AG04450 (cell line): ENCODE measurements at regions not wholly inside any gene's neighbourhood (a gene's known extent, or its start where the extent isn't known, plus 50 kb on each side); places are given as distances from the start of the nearest gene placed in this dataset.

Experiments used
- CTCF ChIA-PET: fragments of 300-600, 350-600 bp; formaldehyde crosslinking; extraction: SDS; loops from one replicate; lab custom pipeline; 2022; ENCODE audit warnings: antibody characterized with exemption, inconsistent platforms; lab: Charles Lee
- POLR2A ChIA-PET: fragments of 350-600 bp; formaldehyde crosslinking; extraction: SDS; loops from one replicate; lab custom pipeline; 2021; ENCODE audit warnings: antibody characterized with exemption, inconsistent platforms; lab: Yijun Ruan, JAX
- DNase-seq: peaks from one replicate; pipeline ENCODE4 v3.0.0-alpha.2; 2011; ENCODE audit warnings: low read depth, low spot score
- H3K27ac ChIP-seq: one replicate; pipeline ENCODE4 v1.5.1; 2012; ENCODE audit warnings: low read depth, low read length, control low read depth
- H3K27me3 ChIP-seq: one replicate; pipeline ENCODE4 v1.6.0; 2012; ENCODE audit warnings: low read length; ENCODE audit not compliant: control insufficient read depth, insufficient read depth
- H3K4me3 ChIP-seq: 2 replicates; pipeline ENCODE4 v1.5.1; 2011; ENCODE audit warnings: mild to moderate bottlenecking, low read depth, low read length, control low read depth
- H3K9me3 ChIP-seq: 2 replicates; pipeline ENCODE4 v1.5.1; 2012; ENCODE audit warnings: low read length; ENCODE audit not compliant: control insufficient read depth, insufficient read depth
- TF ChIP-seq, protein P1 (sequence below): IDR thresholded peaks from 2 replicates; pipeline ENCODE4 v1.5.1; 2011; ENCODE audit warnings: low read depth, low read length, control low read depth, inconsistent platforms

DNA sequence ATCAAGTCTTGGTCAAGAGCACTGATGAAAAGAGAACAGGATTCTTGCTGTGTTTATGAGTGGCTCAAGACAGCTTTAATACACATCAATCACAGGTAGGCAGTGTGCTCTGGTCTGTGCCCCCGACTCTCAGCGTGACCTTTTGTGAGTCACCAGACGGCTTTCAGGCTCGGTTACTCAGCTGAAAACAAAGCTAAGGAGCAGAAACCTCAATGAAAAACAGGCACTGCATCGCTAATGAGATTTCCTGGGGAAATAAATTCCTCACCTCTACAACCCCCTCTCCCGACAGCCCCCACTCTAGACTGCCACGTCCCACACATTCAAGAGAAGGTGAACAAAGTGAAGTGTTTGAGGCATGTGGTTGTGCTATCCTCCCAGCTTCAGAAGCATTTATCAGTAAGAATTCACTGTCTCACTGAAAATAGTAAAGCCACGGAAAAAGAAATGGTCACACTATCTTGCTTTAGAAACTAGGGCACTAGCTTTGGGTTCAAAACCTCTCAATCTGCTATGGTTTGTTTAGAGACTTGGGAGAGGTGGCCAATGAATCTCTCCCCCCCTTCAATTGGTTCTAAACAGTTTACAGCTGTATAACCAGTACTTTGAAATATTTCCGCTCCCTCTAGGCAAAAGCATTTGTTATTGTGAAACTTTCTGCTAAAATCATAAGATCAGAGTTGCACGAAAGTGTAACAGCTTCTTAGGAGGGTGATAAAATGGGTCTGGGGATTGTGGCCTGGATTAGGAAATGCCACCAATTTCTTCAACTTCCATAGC is 199.5 kb upstream of the PMFBP1 start:
- TF ChIP-seq, protein P1, sequence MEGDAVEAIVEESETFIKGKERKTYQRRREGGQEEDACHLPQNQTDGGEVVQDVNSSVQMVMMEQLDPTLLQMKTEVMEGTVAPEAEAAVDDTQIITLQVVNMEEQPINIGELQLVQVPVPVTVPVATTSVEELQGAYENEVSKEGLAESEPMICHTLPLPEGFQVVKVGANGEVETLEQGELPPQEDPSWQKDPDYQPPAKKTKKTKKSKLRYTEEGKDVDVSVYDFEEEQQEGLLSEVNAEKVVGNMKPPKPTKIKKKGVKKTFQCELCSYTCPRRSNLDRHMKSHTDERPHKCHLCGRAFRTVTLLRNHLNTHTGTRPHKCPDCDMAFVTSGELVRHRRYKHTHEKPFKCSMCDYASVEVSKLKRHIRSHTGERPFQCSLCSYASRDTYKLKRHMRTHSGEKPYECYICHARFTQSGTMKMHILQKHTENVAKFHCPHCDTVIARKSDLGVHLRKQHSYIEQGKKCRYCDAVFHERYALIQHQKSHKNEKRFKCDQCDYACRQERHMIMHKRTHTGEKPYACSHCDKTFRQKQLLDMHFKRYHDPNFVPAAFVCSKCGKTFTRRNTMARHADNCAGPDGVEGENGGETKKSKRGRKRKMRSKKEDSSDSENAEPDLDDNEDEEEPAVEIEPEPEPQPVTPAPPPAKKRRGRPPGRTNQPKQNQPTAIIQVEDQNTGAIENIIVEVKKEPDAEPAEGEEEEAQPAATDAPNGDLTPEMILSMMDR = no peak
- Histone ChIP-seq H3K4me3 (no peak overlapping the region), H3K9me3 (no peaks in the 10 kb centered on the region), H3K27me3 (no peaks in the 10 kb centered on the region), H3K27ac (no peak overlapping the region)
- CTCF ChIA-PET = interaction anchor here (3.5 kb wide), 1 partner anchor 29 kb away, joined by 19 read pairs; no protein-coding TSS in a partner anchor
- POLR2A ChIA-PET = interaction anchor here (1.9 kb wide), 1 partner anchor 14 kb away, joined by 5 read pairs; no protein-coding TSS in a partner anchor
- no peak for DNase-seq

DNA sequence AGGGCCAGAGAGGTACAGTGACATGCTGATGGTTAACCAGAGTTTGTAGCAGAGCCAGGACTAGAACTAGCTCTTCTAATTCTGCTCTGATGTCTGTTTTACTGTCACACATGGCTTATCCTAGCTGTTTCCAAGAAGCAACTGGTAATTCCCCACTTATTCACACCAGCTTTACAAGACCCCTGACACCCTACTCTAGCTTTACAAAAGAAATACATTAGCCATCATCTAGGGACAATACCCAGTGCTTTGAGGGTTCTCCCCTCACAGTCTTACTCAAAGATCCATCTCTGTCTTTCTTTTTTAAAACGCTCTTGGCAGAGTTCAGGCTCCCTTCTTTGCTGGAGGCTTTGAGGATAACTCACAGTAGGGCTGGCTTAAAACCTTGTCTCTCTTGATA is 197.3 kb upstream of the PMFBP1 start:
- Histone ChIP-seq H3K9me3 (no peaks in the 10 kb centered on the region), H3K4me3 (no peak overlapping the region), H3K27me3 (no peaks in the 10 kb centered on the region), H3K27ac (no peak overlapping the region)
- no peak for DNase-seq
- TF ChIP-seq, protein P1 = no peak
- ChIA-PET POLR2A (no interaction called here), CTCF (no interaction called here)

DNA sequence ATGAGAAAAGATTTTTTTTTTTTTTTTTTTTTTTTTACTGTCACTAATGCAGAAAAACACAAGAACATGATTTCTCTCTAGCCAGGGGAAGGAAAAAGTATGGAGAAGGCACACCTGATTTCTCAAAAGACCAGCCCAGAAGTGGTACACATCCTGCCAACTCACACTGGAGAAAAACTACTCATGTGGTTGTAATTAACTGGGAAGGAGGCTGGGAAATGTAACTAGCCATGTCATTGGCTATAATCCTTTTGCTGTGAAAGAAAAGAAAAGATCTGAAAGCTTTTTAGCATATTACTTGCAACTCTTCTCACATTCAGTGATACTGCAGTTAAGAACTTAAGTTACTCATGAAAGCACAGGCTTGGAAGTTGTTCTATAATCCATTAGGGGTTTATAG is 195.9 kb upstream of the PMFBP1 start:
- Histone ChIP-seq H3K27ac (no peak overlapping the region), H3K27me3 (no peaks in the 10 kb centered on the region), H3K4me3 (no peak overlapping the region), H3K9me3 (no peaks in the 10 kb centered on the region)
- DNase-seq = no peak
- TF ChIP-seq, protein P1 = no peak
- ChIA-PET CTCF (interaction anchor here (3.0 kb wide), 1 partner anchor 32 kb away, joined by 15 read pairs; no protein-coding TSS in a partner anchor), POLR2A (no interaction called here)

DNA sequence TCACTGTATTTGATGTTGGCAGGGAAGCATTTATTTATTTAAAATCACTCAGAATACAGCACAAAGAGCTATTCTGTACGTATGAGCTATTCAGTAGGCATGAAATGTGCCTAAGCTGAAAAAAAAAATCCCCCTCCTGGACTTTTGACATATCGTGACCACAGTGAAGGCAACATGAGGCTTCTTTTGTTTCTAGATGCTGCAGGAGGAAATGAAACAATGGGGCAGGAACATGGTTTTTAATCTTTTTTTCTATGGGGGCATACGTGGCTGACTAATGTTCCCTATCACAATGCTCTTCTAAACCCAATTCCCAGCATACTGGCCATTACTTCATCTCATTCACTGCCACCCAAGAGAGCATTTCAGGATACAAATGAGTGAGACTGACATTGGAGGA is 191.0 kb upstream of the PMFBP1 start:
- Histone ChIP-seq H3K27me3 (no peaks in the 10 kb centered on the region), H3K4me3 (no peak overlapping the region), H3K9me3 (no peaks in the 10 kb centered on the region), H3K27ac (no peak overlapping the region)
- POLR2A ChIA-PET = no interaction called here
- CTCF ChIA-PET = interaction anchor here (1.1 kb wide), 1 partner anchor 37 kb away, joined by 3 read pairs; no protein-coding TSS in a partner anchor
- TF ChIP-seq, protein P1 = no peak
- DNase-seq = no peak

DNA sequence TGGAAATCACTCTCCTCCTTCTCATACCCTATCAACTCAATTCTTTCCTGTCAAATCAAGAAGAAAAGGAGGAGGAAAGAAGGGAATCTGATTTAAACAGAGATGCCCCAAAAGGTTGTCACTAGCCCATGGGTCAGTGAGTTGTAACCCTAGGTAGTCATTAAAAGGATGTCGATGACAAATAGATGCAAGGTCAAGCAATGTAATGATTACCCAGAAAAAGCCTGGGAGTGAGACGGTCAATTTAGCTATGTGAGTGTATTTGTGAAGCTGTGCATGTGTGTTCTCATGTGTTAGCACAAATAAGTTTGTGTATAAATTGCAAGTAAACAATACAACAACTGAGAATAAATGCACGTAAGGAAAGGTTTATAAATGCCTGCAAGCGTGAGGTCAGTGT is 190.5 kb upstream of the PMFBP1 start:
- no peak overlapping the region for H3K4me3 ChIP-seq
- CTCF ChIA-PET = no interaction called here
- H3K27me3 ChIP-seq = no peaks in the 10 kb centered on the region
- POLR2A ChIA-PET = no interaction called here
- TF ChIP-seq, protein P1 = no peak
- no peak for DNase-seq
- H3K9me3 ChIP-seq = no peaks in the 10 kb centered on the region
- no peak overlapping the region for H3K27ac ChIP-seq
